Panc1 (cell line): ENCODE measurements at regions not wholly inside any gene's neighbourhood (a gene's known extent, or its start where the extent isn't known, plus 50 kb on each side); places are given as distances from the start of the nearest gene placed in this dataset.

Source experiments
- ATAC-seq: fragments of 200-7000 bp; cut with Tn5 transposase; 2 replicates; pipeline ENCODE4 v1.9.1; 2020; ENCODE audit warnings: mild to moderate bottlenecking, moderate library complexity
- BruUV-seq: library from RNA; stranded (reverse); fragments of 400-500 nt; replicated peaks from 2 replicates; lab custom pipeline; 2021; lab: Mats Ljungman, UMichigan
- CTCF ChIA-PET: fragments of 300-600 bp; sonication (Branson Sonifier 250); formaldehyde crosslinking; loops from one replicate; lab custom pipeline; 2022; ENCODE audit warnings: antibody characterized with exemption; lab: Charles Lee
- POLR2A ChIA-PET: fragments of 300-600 bp; sonication (Branson Sonifier 250); formaldehyde crosslinking; loops from one replicate; lab custom pipeline; 2022; ENCODE audit warnings: antibody characterized with exemption; lab: Charles Lee
- DNase-seq: peaks from one replicate; pipeline ENCODE4 v3.0.0-alpha.2; 2010; ENCODE audit warnings: low read depth, low spot score
- H3K27ac ChIP-seq: 2 replicates; pipeline ENCODE4 v1.5.1; 2011; ENCODE audit warnings: mild to moderate bottlenecking, low read length, inconsistent platforms
- H3K27me3 ChIP-seq: fragments of 200-500 bp; sonication (Bioruptor generic); 2 replicates; pipeline ENCODE4 v1.6.0; 2014; ENCODE audit warnings: low read length, inconsistent platforms; ENCODE audit not compliant: control insufficient read depth, insufficient read depth
- H3K36me3 ChIP-seq: fragments of 200-500 bp; sonication (Bioruptor generic); 2 replicates; pipeline ENCODE4 v1.5.1; 2014; ENCODE audit warnings: inconsistent platforms, mild to moderate bottlenecking, low read length, moderate library complexity; ENCODE audit not compliant: control insufficient read depth, insufficient read depth
- H3K4me1 ChIP-seq: 2 replicates; pipeline ENCODE4 v1.5.1; 2011; ENCODE audit warnings: inconsistent platforms, mild to moderate bottlenecking, low read length, moderate library complexity; ENCODE audit not compliant: control insufficient read depth, insufficient read depth
- H3K4me3 ChIP-seq, 2 experiments: 2 replicates each; pipeline ENCODE4 v1.5.1; 2011 to 2012; ENCODE audit warnings: low read depth in 2 of 2, low read length in 2 of 2, mild to moderate bottlenecking in 2 of 2, inconsistent platforms in 1 of 2, moderate library complexity in 1 of 2
- H3K9me3 ChIP-seq: fragments of 200-500 bp; sonication (Bioruptor generic); 2 replicates; pipeline ENCODE4 v1.5.1; 2014; ENCODE audit warnings: low read depth, mild to moderate bottlenecking, inconsistent platforms, low read length, moderate library complexity; ENCODE audit not compliant: control insufficient read depth, insufficient read depth
- POLR2AphosphoS5 ChIP-seq: IDR thresholded peaks from 2 replicates; pipeline ENCODE4 v1.6.1; 2012; ENCODE audit warnings: mild to moderate bottlenecking, low read depth, low read length, moderate library complexity
- SIN3A ChIP-seq: IDR thresholded peaks from 2 replicates; pipeline ENCODE4 v1.6.1; 2012; ENCODE audit warnings: low read depth, mild to moderate bottlenecking, low read length, moderate library complexity, borderline replicate concordance; ENCODE audit not compliant: insufficient read depth
- TCF7L2 ChIP-seq: IDR thresholded peaks from 2 replicates; pipeline ENCODE4 v1.6.1; 2011; ENCODE audit warnings: mild to moderate bottlenecking, low read depth, low read length, inconsistent platforms
- in situ Hi-C: cut with HindIII; loops from 2 replicates; pipeline ENCODE4 v1.10.0; 2016; ENCODE audit warnings: low sequenced_read_pairs, low pct_unique_long_range_greater_than_20kb
- intact Hi-C: fragments of 100-400 bp; cut with micrococcal nuclease; formaldehyde crosslinking; loops from one replicate; pipeline ENCODE4 v1.10.0; 2022; ENCODE audit not compliant: unreplicated experiment
- TF ChIP-seq, protein P1 (sequence below): fragments of 450-650 bp; IDR thresholded peaks from 2 replicates; pipeline ENCODE4 v1.5.1; 2017; ENCODE audit warnings: mild to moderate bottlenecking
- TF ChIP-seq, protein P2 (sequence below), 2 experiments: IDR thresholded peaks; 2 replicates each; pipeline ENCODE4 v1.6.1; 2011 to 2012; ENCODE audit warnings: low read depth in 2 of 2, control low read depth in 1 of 2, low read length in 1 of 2, mild to moderate bottlenecking in 1 of 2, moderate library complexity in 1 of 2; ENCODE audit not compliant: insufficient read depth in 1 of 2

DNA sequence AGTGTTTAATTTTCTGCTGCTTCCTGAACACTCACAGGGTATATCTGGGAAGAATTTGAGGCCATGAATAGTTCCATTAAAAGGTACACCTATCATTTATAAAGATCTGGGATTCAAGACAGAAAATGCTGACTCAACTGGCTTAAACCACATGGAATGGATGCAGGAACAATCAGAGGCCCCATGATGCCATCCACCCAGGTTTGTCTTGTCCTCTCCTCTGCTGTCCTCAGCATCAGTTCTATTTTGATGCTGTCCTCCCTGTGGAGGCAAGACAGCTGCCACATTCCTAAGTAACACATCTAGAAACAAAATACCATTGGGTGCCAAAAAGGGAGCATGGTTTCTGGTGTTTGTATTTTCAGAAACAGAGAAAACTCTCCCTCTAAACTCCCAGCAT is 143.4 kb downstream of the ELOVL4 start:
- H3K4me3 ChIP-seq = no peak overlapping the region
- no TSS peak for BruUV-seq
- ATAC-seq = no peak
- H3K36me3 ChIP-seq = no peaks in the 10 kb centered on the region
- intact Hi-C loops (no loop called here), in situ Hi-C loops (no loop called here)
- no peak overlapping the region for H3K27ac ChIP-seq
- H3K9me3 ChIP-seq = no peaks in the 10 kb centered on the region
- ChIA-PET CTCF (no interaction called here), POLR2A (no interaction called here)
- H3K4me1 ChIP-seq = no peaks in the 10 kb centered on the region
- TF ChIP-seq, protein P1, sequence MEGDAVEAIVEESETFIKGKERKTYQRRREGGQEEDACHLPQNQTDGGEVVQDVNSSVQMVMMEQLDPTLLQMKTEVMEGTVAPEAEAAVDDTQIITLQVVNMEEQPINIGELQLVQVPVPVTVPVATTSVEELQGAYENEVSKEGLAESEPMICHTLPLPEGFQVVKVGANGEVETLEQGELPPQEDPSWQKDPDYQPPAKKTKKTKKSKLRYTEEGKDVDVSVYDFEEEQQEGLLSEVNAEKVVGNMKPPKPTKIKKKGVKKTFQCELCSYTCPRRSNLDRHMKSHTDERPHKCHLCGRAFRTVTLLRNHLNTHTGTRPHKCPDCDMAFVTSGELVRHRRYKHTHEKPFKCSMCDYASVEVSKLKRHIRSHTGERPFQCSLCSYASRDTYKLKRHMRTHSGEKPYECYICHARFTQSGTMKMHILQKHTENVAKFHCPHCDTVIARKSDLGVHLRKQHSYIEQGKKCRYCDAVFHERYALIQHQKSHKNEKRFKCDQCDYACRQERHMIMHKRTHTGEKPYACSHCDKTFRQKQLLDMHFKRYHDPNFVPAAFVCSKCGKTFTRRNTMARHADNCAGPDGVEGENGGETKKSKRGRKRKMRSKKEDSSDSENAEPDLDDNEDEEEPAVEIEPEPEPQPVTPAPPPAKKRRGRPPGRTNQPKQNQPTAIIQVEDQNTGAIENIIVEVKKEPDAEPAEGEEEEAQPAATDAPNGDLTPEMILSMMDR = no peak
- TF ChIP-seq POLR2AphosphoS5 (no peak), TCF7L2 (no peak), SIN3A (no peak)
- TF ChIP-seq, protein P2, sequence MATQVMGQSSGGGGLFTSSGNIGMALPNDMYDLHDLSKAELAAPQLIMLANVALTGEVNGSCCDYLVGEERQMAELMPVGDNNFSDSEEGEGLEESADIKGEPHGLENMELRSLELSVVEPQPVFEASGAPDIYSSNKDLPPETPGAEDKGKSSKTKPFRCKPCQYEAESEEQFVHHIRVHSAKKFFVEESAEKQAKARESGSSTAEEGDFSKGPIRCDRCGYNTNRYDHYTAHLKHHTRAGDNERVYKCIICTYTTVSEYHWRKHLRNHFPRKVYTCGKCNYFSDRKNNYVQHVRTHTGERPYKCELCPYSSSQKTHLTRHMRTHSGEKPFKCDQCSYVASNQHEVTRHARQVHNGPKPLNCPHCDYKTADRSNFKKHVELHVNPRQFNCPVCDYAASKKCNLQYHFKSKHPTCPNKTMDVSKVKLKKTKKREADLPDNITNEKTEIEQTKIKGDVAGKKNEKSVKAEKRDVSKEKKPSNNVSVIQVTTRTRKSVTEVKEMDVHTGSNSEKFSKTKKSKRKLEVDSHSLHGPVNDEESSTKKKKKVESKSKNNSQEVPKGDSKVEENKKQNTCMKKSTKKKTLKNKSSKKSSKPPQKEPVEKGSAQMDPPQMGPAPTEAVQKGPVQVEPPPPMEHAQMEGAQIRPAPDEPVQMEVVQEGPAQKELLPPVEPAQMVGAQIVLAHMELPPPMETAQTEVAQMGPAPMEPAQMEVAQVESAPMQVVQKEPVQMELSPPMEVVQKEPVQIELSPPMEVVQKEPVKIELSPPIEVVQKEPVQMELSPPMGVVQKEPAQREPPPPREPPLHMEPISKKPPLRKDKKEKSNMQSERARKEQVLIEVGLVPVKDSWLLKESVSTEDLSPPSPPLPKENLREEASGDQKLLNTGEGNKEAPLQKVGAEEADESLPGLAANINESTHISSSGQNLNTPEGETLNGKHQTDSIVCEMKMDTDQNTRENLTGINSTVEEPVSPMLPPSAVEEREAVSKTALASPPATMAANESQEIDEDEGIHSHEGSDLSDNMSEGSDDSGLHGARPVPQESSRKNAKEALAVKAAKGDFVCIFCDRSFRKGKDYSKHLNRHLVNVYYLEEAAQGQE (IDR thresholded peaks at IDR 0.05; ENCODE audit: insufficient read depth in 1 of 2, low read depth in 2 of 2, low read length in 1 of 2) = no peak
- H3K27me3 ChIP-seq = no peaks in the 10 kb centered on the region
- DNase-seq = no peak

DNA sequence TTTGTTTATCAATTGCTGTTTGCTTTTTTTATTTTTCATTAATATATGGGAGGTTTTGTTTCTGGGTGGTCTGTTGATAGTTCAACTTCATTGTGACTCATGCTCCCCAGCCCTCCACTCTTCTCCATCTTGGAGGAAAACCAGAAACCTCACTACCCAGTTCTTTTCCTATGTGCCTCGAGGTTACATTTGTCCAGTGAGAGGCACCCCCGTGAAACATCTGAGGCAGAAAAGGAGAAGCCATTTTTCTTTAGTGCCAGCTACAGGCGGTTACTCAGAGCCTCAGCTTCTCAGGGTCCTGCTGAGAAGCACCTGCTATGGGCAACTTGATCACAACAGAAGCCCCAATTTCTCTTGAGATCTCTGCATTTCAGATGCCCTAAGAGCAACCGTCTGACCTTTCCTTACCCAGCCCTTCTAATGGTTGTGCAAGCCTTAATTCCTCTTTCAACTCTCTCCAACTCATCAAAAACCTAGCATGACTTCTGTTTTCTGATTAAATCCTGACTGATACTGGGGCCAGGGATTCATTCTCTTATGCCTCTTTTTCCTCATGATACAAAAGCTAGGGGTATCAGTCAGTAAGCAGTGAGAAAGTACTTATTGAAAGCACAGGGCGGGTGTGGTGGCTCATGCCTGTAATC is 144.6 kb downstream of the ELOVL4 start:
- ChIA-PET POLR2A (no interaction called here), CTCF (no interaction called here)
- BruUV-seq = no TSS peak
- in situ Hi-C loops = no loop called here
- ATAC-seq = no peak
- H3K27me3 ChIP-seq = no peaks in the 10 kb centered on the region
- H3K4me1 ChIP-seq = no peaks in the 10 kb centered on the region
- H3K4me3 ChIP-seq = no peak overlapping the region
- DNase-seq = no peak
- H3K9me3 ChIP-seq = no peaks in the 10 kb centered on the region
- no peak overlapping the region for H3K27ac ChIP-seq
- intact Hi-C loops = no loop called here
- TF ChIP-seq TCF7L2 = no peak
- TF ChIP-seq, protein P2 (IDR thresholded peaks at IDR 0.05; ENCODE audit: insufficient read depth in 1 of 2, low read depth in 2 of 2, low read length in 1 of 2) = no peak
- TF ChIP-seq POLR2AphosphoS5 = no peak
- no peak for TF ChIP-seq SIN3A
- TF ChIP-seq, protein P1 = no peak
- H3K36me3 ChIP-seq = no peaks in the 10 kb centered on the region
